OCI-LY1 (cell line): ENCODE measurements at regions not wholly inside any gene's neighbourhood (a gene's known extent, or its start where the extent isn't known, plus 50 kb on each side); places are given as distances from the start of the nearest gene placed in this dataset.

Experiments used
- CTCF ChIP-seq: fragments of 200-600 bp; sonication (generic), shearing (Covaris generic); IDR thresholded peaks from 2 replicates; pipeline ENCODE4 v1.5.1; 2017; ENCODE audit warnings: mild to moderate bottlenecking, antibody characterized with exemption, low read length, moderate library complexity, mixed read lengths
- EZH2 ChIP-seq: fragments of 200-600 bp; sonication (generic), shearing (Covaris generic); IDR thresholded peaks from 2 replicates; pipeline ENCODE4 v1.8.0; 2017; ENCODE audit warnings: borderline replicate concordance, mixed run types, mild to moderate bottlenecking, antibody characterized with exemption, low read length, moderate library complexity, mixed read lengths

DNA sequence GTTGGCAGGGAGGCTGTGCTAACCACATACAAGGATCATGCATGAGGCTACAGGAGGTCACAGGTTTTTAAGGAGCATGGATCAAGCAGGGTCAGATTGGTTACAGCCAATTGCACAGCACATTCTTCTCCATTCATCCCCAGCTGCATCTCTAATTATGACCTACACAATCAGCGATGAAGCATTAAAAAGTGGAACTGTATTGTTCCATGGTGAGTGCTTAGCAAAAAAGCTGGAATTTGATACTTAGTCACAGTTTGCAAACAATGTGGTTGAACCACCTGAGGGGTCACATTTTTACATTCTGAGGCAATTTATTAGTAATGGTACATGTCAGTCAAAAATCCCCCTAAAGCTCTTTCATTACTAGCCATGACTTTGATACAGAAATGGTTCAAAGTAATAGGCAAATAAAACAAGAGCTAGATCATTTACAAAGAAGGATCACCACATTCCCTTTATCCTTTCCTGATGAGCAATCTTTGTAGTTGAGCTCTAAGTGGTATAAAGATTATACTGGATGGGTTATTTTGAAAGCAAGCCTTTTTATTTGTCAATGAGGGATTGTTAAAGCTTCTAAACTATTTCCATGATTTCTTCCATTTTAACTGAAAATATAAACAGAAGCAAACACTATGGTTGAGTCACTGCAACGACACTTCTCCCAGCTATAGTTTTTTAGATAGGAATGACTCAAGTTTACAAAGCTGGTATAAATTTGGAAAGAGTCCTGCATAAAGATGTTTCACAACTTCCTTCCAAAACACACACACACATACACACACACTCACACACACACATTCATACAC is 217.8 kb upstream of the SEMA3A start:
- TF ChIP-seq CTCF (no peak), EZH2 (no peak)
